GM20431 (cell line): ENCODE measurements at regions not wholly inside any gene's neighbourhood (a gene's known extent, or its start where the extent isn't known, plus 50 kb on each side); places are given as distances from the start of the nearest gene placed in this dataset.

ENCODE experiments used
- in situ Hi-C: fragments of 300-500 bp; cut with MseI, MboI; formaldehyde crosslinking; loops from one replicate; pipeline ENCODE4 v1.15.0; 2020; ENCODE audit warnings: low sequenced_read_pairs; ENCODE audit not compliant: unreplicated experiment

DNA sequence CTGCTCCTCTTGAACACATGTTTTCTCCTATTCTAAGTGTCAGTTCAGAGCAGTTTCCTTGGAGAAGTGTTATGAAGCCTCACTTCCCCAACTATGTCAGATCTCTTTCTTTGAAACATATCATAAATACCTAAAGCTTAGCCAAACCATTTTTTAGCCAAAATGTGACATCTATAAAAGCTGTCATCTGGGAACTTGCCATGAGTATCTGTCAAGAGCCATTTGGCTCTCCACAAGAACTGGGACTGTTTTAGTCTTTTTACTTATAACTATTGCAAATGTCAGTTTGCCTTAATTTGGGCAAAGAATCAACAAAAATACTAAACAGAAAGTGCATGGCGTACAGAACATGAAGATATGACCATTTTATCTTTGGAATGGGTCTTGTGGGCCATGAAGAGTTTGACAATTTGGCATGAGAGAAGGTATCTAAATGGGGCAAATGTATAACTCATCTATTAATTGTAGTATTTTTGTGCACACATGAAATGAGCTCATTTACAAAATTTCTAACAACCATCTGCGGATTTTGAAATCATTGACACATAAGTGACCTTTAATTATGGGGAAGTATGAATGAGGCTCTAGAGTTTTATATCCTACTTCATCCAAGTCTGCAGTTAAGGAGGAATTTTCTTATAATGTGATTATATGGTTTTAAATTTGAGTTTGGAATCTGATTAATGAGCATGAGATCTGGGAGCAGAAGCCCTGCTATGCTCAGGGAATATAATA, 129.1 kb upstream of the PACRGL start:
- in situ Hi-C loops, result no loop called here

DNA sequence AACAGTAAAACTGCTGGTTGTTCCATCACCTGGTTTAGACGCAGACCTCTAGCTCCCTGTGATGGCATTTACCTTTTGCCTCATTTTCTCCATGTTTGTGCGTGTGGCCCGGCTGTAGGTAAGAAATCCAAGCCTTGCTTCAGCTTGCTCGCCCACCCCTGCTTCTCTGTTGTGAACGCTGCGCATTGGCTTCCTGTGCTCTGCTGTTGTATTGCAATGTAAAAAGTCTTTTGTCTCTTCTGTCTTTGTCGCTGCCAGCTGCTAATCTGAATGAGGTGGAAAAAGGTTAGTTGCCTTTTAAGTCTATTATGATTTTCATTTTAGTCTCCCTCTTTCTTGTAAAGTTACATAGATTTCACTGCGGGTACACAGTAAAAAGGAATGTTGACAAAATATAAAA, 127.3 kb upstream of the PACRGL start:
- in situ Hi-C loops, result no loop called here

GRCh38 chr4:20574986-20575385, 125.3 kb upstream of the PACRGL start:
- in situ Hi-C loops, result no loop called here

DNA sequence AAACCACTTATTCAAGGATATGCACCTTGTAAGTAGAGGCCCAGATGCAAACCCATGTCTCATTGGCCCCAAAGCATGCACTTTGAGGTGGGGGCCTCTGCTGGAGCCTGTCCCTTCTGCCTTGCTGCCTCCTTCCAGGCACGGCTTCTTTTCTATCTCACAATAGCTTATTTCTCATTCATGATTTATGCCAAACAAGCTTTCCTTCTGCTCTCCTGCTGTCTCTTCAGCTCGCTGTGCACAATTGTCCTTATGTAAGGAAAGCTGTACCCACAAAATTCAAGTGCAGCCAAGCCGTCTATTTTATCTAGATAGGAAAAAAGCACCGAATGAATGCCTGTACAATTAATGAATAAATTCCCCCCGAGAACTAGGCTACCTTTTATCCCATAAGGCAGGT, 124.8 kb upstream of the PACRGL start:
- in situ Hi-C loops, result no loop called here

DNA sequence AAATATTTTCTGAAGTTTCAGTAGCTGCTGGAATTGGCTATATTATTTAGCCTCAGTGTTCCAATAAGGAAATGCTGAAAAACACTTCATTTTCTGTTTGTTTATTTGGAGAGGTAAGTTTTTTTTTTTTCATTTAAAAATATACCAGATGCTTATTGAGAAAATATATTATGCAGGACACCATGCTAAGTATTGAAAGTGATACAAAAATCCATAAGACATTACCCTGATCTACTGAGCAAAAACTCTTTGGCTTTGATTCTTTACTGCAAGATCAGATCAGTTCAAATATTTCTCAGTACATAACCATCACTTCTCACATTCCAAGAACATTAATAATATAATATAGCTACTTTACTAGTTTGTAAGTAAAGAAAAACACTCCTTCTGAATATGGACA, 123.4 kb upstream of the PACRGL start:
- in situ Hi-C loops, result no loop called here

DNA sequence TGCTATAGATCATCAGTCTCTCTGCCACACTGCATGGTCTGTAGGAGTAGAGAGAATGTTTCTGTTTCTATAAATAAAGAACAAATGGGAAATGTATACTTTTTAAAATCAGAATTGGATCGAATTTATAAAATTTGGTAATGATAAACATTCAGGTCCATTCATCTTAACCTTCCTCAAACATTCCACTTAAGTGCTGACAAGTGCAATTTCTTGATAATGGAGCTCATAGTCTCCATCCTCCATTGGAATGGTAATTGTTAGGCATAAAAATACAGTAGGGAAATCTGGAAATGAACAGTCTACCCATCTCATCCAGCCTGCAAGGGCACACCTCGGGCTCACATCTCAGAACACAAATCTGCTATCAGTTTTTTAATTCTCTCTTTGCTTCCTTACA, 122.6 kb upstream of the PACRGL start:
- in situ Hi-C loops, result no loop called here

- in situ Hi-C loops, result no loop called here
Measured at GRCh38 chr4:20580907-20581306, 119.4 kb upstream of the PACRGL start.

DNA sequence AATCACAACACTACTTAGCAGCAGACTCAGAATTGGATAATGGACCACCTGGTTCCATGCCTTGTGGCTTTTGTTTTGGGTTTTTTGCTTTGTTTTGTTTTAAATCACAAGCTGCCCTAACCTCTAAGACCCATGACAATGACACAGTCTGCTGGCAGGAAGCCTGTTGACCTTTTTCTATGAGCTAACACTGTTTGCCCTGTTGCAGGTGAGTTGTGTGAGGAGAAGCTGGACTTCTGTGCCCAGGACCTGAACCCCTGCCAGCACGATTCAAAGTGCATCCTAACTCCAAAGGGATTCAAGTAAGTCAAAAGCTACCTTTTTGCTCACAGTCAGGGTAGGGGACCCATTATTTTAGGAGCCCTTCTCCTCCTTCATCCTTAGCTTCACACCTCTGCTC, 110.8 kb upstream of the PACRGL start:
- in situ Hi-C loops, result no loop called here

- in situ Hi-C loops, result no loop called here
Measured at GRCh38 chr4:20590849-20591248, 109.4 kb upstream of the PACRGL start.

- in situ Hi-C loops, result no loop called here
Measured at GRCh38 chr4:20591571-20591970, 108.7 kb upstream of the PACRGL start.

GRCh38 chr4:20592013-20592412, 108.2 kb upstream of the PACRGL start:
- in situ Hi-C loops, result no loop called here

GRCh38 chr4:20592663-20593062, 107.6 kb upstream of the PACRGL start:
- in situ Hi-C loops, result no loop called here

DNA sequence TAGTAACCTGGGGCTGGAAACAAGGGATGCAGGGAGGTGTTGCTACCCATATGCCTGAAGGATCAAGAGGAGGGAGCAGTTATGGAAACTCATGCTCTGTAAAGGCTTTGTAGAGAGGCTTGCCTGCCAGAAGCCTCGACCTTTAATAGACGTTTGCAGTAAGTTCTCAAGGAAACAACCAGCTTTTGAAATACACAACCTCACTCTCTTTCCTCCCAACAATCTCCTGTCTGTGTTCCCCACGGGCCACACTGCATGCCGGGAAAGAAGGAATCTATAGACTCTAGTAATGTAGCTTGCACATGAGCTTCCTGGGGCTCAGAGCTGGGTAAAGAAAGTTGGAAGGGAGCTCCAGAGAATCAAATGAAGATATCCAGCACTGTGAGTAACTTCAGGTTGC, 101.6 kb upstream of the PACRGL start:
- in situ Hi-C loops, result no loop called here

DNA sequence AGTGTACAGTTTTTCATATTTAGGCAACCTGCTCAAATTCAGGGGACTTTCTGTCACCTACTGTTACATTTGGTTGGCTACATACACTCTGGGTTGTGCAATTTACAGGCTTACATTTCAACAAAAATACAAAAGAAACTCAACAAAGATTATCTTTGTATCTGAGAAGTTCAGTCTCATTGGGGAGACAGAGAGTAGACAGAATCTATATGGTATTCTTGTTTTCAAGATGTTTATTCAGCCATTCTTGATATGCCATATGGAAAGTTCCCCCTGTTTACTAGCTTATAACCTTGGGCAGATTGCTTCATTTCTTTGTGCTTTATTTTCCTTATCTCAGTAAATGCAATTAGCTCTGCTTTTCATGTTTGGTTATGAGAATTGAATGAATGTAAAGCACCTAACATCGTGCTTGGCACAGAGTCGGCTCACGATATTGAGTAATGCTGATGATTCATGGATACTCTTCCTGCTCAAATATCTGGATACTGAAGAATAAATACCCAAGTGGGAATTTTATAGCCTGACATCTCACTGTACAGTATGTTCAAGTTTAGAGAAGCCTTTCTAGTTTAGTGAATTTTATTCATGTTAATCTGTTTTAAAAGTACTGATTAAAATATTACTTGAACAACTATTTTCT, 96.5 kb upstream of the PACRGL start:
- in situ Hi-C loops, result no loop called here

- in situ Hi-C loops, result no loop called here
Measured at GRCh38 chr4:20612313-20612712, 87.9 kb upstream of the PACRGL start.

DNA sequence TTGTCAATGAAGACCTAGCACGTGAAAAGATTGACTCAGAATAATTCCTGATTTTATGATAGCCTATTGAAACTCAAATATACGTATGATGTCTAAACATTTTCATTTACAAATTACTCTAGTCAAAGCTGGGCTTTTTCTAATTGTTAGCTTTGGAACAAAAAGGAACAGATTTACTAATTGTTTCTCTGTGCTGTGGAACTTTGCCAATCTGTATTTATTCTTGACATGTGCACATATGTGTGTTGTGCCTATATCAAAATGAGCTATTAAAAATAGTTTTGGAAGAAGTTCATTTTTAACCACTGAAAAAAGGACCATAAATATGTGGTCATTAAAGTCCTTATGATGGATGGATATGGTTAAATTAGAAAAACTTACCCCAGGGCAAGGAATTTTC, 85.4 kb upstream of the PACRGL start:
- in situ Hi-C loops, result no loop called here

- in situ Hi-C loops, result no loop called here
Measured at GRCh38 chr4:20615486-20616260, 84.6 kb upstream of the PACRGL start.

GRCh38 chr4:20616313-20616712, 83.9 kb upstream of the PACRGL start:
- in situ Hi-C loops, result no loop called here

- in situ Hi-C loops, result no loop called here
Measured at GRCh38 chr4:20616848-20617247, 83.4 kb upstream of the PACRGL start.

- in situ Hi-C loops, result no loop called here
Measured at GRCh38 chr4:20617678-20618396, 82.4 kb upstream of the PACRGL start.

DNA sequence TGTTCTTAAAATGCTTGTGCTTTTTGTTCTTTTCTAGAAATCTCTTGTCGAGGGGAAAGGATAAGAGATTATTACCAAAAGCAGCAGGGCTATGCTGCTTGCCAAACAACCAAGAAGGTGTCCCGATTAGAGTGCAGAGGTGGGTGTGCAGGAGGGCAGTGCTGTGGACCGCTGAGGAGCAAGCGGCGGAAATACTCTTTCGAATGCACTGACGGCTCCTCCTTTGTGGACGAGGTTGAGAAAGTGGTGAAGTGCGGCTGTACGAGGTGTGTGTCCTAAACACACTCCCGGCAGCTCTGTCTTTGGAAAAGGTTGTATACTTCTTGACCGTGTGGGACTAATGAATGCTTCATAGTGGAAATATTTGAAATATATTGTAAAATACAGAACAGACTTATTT, 81.5 kb upstream of the PACRGL start:
- in situ Hi-C loops, result no loop called here
